Chondrocyte (in vitro differentiated cells): ENCODE measurements at regions not wholly inside any gene's neighbourhood (a gene's known extent, or its start where the extent isn't known, plus 50 kb on each side); places are given as distances from the start of the nearest gene placed in this dataset.

ENCODE experiments used
- DNase-seq: peaks from one replicate; pipeline ENCODE4 v3.0.0; 2021; ENCODE audit warnings: mixed read lengths, low spot score
- H3K27ac Mint-ChIP-seq: one replicate; pipeline ENCODE4 v1.8.0; 2021; ENCODE audit warnings: mild to moderate bottlenecking, moderate library complexity, mixed read lengths; ENCODE audit not compliant: unreplicated experiment
- H3K27me3 Mint-ChIP-seq: 2 replicates; pipeline ENCODE4 v1.8.0; 2021; ENCODE audit warnings: low read depth, mixed read lengths
- H3K36me3 Mint-ChIP-seq: 2 replicates; pipeline ENCODE4 v1.8.0; 2021; ENCODE audit warnings: low read depth, mixed read lengths
- H3K4me1 Mint-ChIP-seq: 2 replicates; pipeline ENCODE4 v1.8.0; 2021; ENCODE audit warnings: low read depth, mild to moderate bottlenecking, mixed read lengths
- H3K4me3 Mint-ChIP-seq: one replicate; pipeline ENCODE4 v1.8.0; 2021; ENCODE audit warnings: mild to moderate bottlenecking, moderate library complexity, mixed read lengths; ENCODE audit not compliant: unreplicated experiment
- H3K9me3 Mint-ChIP-seq: 2 replicates; pipeline ENCODE4 v1.8.0; 2021; ENCODE audit warnings: low read depth, mixed read lengths
- TF ChIP-seq, protein P1 (sequence below): fragments of 200-600 bp; sonication (generic); IDR thresholded peaks from 2 replicates; pipeline ENCODE4 v1.5.0; 2021; ENCODE audit warnings: antibody characterized with exemption, mild to moderate bottlenecking, moderate library complexity

DNA sequence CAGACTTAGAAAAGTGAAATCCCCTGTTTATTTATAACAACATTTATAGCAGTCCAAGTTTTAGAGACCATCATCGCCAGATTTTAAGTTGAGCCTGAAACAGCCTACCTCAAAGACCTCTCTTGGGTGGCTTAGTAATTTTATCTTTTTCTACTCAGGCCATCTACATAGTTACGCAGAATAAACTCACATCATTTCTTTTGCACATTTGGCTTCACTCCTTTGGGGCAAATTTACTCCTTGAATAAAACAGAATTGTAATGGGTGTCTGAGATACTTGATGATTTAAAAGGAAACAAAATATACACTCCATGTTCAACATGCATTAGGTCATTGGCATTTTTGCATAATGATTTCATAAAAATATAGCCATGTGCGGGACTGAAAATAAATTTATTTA, 104.7 kb upstream of the TSPAN8 start:
- Mint-ChIP-seq H3K9me3 (no peaks in the 10 kb centered on the region), H3K4me1 (peaks cover 19% of the 10 kb centered on the region), H3K36me3 (no peaks in the 10 kb centered on the region), H3K27ac (no peak overlapping the region), H3K27me3 (no peaks in the 10 kb centered on the region), H3K4me3 (no peak overlapping the region)
- no peak for DNase-seq
- TF ChIP-seq, protein P1, sequence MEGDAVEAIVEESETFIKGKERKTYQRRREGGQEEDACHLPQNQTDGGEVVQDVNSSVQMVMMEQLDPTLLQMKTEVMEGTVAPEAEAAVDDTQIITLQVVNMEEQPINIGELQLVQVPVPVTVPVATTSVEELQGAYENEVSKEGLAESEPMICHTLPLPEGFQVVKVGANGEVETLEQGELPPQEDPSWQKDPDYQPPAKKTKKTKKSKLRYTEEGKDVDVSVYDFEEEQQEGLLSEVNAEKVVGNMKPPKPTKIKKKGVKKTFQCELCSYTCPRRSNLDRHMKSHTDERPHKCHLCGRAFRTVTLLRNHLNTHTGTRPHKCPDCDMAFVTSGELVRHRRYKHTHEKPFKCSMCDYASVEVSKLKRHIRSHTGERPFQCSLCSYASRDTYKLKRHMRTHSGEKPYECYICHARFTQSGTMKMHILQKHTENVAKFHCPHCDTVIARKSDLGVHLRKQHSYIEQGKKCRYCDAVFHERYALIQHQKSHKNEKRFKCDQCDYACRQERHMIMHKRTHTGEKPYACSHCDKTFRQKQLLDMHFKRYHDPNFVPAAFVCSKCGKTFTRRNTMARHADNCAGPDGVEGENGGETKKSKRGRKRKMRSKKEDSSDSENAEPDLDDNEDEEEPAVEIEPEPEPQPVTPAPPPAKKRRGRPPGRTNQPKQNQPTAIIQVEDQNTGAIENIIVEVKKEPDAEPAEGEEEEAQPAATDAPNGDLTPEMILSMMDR: no peak

- no peaks in the 10 kb centered on the region for H3K27me3 Mint-ChIP-seq
- TF ChIP-seq, protein P1: no peak
- peaks cover 8% of the 10 kb centered on the region for H3K36me3 Mint-ChIP-seq
- no peak overlapping the region for H3K27ac Mint-ChIP-seq
- H3K4me1 Mint-ChIP-seq: peaks cover 6% of the 10 kb centered on the region
- DNase-seq: no peak
- peaks cover 41% of the 10 kb centered on the region for H3K9me3 Mint-ChIP-seq
- H3K4me3 Mint-ChIP-seq: no peak overlapping the region
Observed at GRCh38 chr12:71252473-71252872, 94.7 kb upstream of the TSPAN8 start.

DNA sequence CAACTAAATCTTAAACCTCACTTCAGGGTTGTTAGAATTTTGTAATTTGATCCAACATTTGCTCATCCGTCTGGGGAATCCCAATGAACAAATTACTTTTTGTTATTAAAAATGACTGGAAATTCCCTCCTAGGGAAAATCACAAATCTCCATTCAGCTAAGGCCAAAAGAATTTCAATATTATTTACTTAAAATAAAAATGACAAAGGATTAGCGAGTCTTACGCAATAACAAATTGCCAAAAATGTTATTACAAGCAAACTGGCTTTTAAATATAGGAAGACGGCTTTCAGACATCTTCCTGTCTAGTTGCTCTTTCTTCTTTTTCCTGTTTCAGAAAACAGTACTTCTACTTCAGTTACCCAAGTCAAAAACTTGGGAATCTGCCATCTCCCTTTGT, 92.4 kb upstream of the TSPAN8 start:
- H3K27me3 Mint-ChIP-seq: no peaks in the 10 kb centered on the region
- H3K27ac Mint-ChIP-seq: no peak overlapping the region
- H3K36me3 Mint-ChIP-seq: peaks cover 10% of the 10 kb centered on the region
- peaks cover 37% of the 10 kb centered on the region for H3K9me3 Mint-ChIP-seq
- TF ChIP-seq, protein P1: no peak
- no peak for DNase-seq
- peaks cover 6% of the 10 kb centered on the region for H3K4me1 Mint-ChIP-seq
- no peak overlapping the region for H3K4me3 Mint-ChIP-seq

GRCh38 chr12:71243370-71243769, 85.6 kb upstream of the TSPAN8 start:
- Mint-ChIP-seq H3K4me3 (no peak overlapping the region), H3K4me1 (peaks cover 47% of the 10 kb centered on the region), H3K9me3 (peaks cover 25% of the 10 kb centered on the region), H3K27ac (peak overlapping the region; percentile 87), H3K36me3 (peaks cover 2% of the 10 kb centered on the region), H3K27me3 (no peaks in the 10 kb centered on the region)
- TF ChIP-seq, protein P1: no peak
- DNase-seq: no peak

- no peak overlapping the region for H3K4me3 Mint-ChIP-seq
- peaks cover 48% of the 10 kb centered on the region for H3K4me1 Mint-ChIP-seq
- TF ChIP-seq, protein P1: no peak
- no peak for DNase-seq
- peaks cover 20% of the 10 kb centered on the region for H3K9me3 Mint-ChIP-seq
- H3K27me3 Mint-ChIP-seq: no peaks in the 10 kb centered on the region
- peaks cover 2% of the 10 kb centered on the region for H3K36me3 Mint-ChIP-seq
- peak overlapping the region; percentile 76 for H3K27ac Mint-ChIP-seq
Observed at GRCh38 chr12:71242511-71242910, 84.7 kb upstream of the TSPAN8 start.
